HCT116 (cell line): ENCODE measurements at regions not wholly inside any gene's neighbourhood (a gene's known extent, or its start where the extent isn't known, plus 50 kb on each side); places are given as distances from the start of the nearest gene placed in this dataset.

ENCODE experiments used
- ATAC-seq: fragments of 200-7000 bp; cut with Tn5 transposase; 2 replicates; pipeline ENCODE4 v1.9.1; 2020; ENCODE audit warnings: mild to moderate bottlenecking, moderate library complexity
- BruUV-seq: library from RNA; stranded (reverse); fragments of 400-500 nt; replicated peaks from 2 replicates; lab custom pipeline; 2021; lab: Mats Ljungman, UMichigan
- CTCF ChIA-PET: fragments of 300-600 bp; sonication (Branson Sonifier 250); formaldehyde crosslinking; loops from one replicate; lab custom pipeline; 2021; ENCODE audit warnings: antibody characterized with exemption; lab: Charles Lee
- POLR2A ChIA-PET: fragments of 300-600, 350-600 bp; sonication (Branson Sonifier 250); formaldehyde crosslinking; loops from one replicate; lab custom pipeline; 2021; ENCODE audit warnings: antibody characterized with exemption; lab: Charles Lee
- RAD21 ChIA-PET, 2 experiments: fragments of 300-600 bp; sonication (Branson Sonifier 250); formaldehyde crosslinking; loops; one replicate each; lab custom pipeline; 2023; ENCODE audit warnings: low total read pairs in 2 of 2; ENCODE audit not compliant: uncharacterized antibody in 2 of 2, unreplicated experiment in 2 of 2, low non-redundant PET in 1 of 2; lab: Charles Lee
- DNase-seq: peaks from one replicate; pipeline ENCODE4 v3.0.0-alpha.2; 2010; ENCODE audit warnings: low read depth, low spot score
- H2AFZ ChIP-seq: fragments of 200-600 bp; shearing (Covaris generic), sonication (generic); 2 replicates; pipeline ENCODE4 v1.6.1; 2017; ENCODE audit warnings: low read depth, mixed run types, mixed read lengths, antibody characterized with exemption, low read length; ENCODE audit not compliant: poor library complexity, severe bottlenecking
- H3K27ac ChIP-seq: 2 replicates; pipeline ENCODE4 v1.5.1; 2012; ENCODE audit warnings: low read depth, low read length
- H3K27me3 ChIP-seq: fragments of 200-600 bp; sonication (generic); 2 replicates; pipeline ENCODE4 v1.6.1; 2016; ENCODE audit warnings: mixed run types, low read length, mixed read lengths; ENCODE audit not compliant: insufficient read depth
- H3K36me3 ChIP-seq, 2 experiments: fragments of 200-500 bp in 1 of 2; fragments of 200-600 bp in 1 of 2; sonication (Bioruptor generic) in 1 of 2; sonication (generic) in 1 of 2; 2 replicates each; pipeline versions ENCODE4 v1.5.1 to v1.6.1; 2014 to 2016; ENCODE audit warnings: low read length in 2 of 2, inconsistent platforms in 1 of 2, mixed read lengths in 1 of 2, mixed run types in 1 of 2; ENCODE audit not compliant: insufficient read depth in 2 of 2, control insufficient read depth in 1 of 2
- H3K4me1 ChIP-seq, 2 experiments: fragments of 200-600 bp in 1 of 2; sonication (generic) in 1 of 2; 2 replicates each; pipeline versions ENCODE4 v1.5.1 to v1.6.1; 2012 to 2017; ENCODE audit warnings: low read length in 2 of 2, inconsistent platforms in 1 of 2, mild to moderate bottlenecking in 1 of 2, mixed read lengths in 1 of 2, mixed run types in 1 of 2, moderate library complexity in 1 of 2; ENCODE audit not compliant: insufficient read depth in 2 of 2, control insufficient read depth in 1 of 2
- H3K4me2 ChIP-seq: fragments of 200-600 bp; sonication (generic); 2 replicates; pipeline ENCODE4 v1.6.1; 2017; ENCODE audit warnings: mixed run types, low read length, mixed read lengths
- H3K4me3 ChIP-seq, 2 experiments: fragments of 200-600 bp in 1 of 2; sonication (generic) in 1 of 2; replicated peaks in 1 of 2; 2 replicates each; pipeline ENCODE4 v1.5.1; 2011 to 2016; ENCODE audit warnings: low read length in 2 of 2, control low read depth in 1 of 2, low read depth in 1 of 2, mild to moderate bottlenecking in 1 of 2, mixed read lengths in 1 of 2, mixed run types in 1 of 2
- H3K79me2 ChIP-seq: fragments of 200-600 bp; sonication (generic); 2 replicates; pipeline ENCODE4 v1.6.1; 2017; ENCODE audit warnings: mild to moderate bottlenecking, mixed run types, low read length, moderate library complexity, mixed read lengths; ENCODE audit not compliant: insufficient read depth
- H3K9ac ChIP-seq: fragments of 200-600 bp; sonication (generic); 2 replicates; pipeline ENCODE4 v1.6.1; 2016; ENCODE audit warnings: low read length, mixed read lengths
- H3K9me2 ChIP-seq: fragments of 200-600 bp; sonication (generic), shearing (Covaris generic); 2 replicates; pipeline ENCODE4 v1.6.1; 2017; ENCODE audit warnings: mixed run types, mild to moderate bottlenecking, moderate library complexity; ENCODE audit not compliant: insufficient read depth
- H3K9me3 ChIP-seq, 2 experiments: fragments of 200-500 bp in 1 of 2; fragments of 200-600 bp in 1 of 2; sonication (Bioruptor generic) in 1 of 2; sonication (generic) in 1 of 2; 2 replicates each; pipeline ENCODE4 v1.6.1; 2014 to 2017; ENCODE audit warnings: low read length in 2 of 2, mixed read lengths in 2 of 2, inconsistent platforms in 1 of 2, low read depth in 1 of 2, mild to moderate bottlenecking in 1 of 2, mixed run types in 1 of 2, moderate library complexity in 1 of 2; ENCODE audit not compliant: control insufficient read depth in 1 of 2, insufficient read depth in 1 of 2
- H4K20me1 ChIP-seq: fragments of 200-600 bp; sonication (generic), shearing (Covaris generic); 2 replicates; pipeline ENCODE4 v1.6.1; 2017; ENCODE audit warnings: mixed run types, mild to moderate bottlenecking, moderate library complexity; ENCODE audit not compliant: insufficient read depth
- CEBPB ChIP-seq: IDR thresholded peaks from 2 replicates; pipeline ENCODE4 v1.6.1; 2012; ENCODE audit warnings: low read depth
- EGR1 ChIP-seq: IDR thresholded peaks from 2 replicates; pipeline ENCODE4 v1.6.1; 2012; ENCODE audit warnings: low read depth
- ELF1 ChIP-seq: IDR thresholded peaks from 2 replicates; pipeline ENCODE4 v1.6.1; 2012; ENCODE audit warnings: low read depth, borderline replicate concordance
- EZH2phosphoT487 ChIP-seq: fragments of 200-600 bp; IDR thresholded peaks from 2 replicates; pipeline ENCODE4 v1.6.1; 2018; ENCODE audit warnings: antibody characterized with exemption, borderline replicate concordance
- FOSL1 ChIP-seq: IDR thresholded peaks from 2 replicates; pipeline ENCODE4 v1.6.1; 2012; ENCODE audit warnings: low read depth
- JUND ChIP-seq: IDR thresholded peaks from 2 replicates; pipeline ENCODE4 v1.6.1; 2012
- POLR2AphosphoS5 ChIP-seq: IDR thresholded peaks from 2 replicates; pipeline ENCODE4 v1.6.1; 2011; ENCODE audit warnings: mild to moderate bottlenecking, low read depth, low read length, moderate library complexity
- RAD21 ChIP-seq: IDR thresholded peaks from 2 replicates; pipeline ENCODE4 v1.6.1; 2012; ENCODE audit warnings: low read depth, mild to moderate bottlenecking
- SIN3A ChIP-seq: IDR thresholded peaks from 2 replicates; pipeline ENCODE4 v1.6.1; 2012; ENCODE audit warnings: low read depth
- SP1 ChIP-seq: IDR thresholded peaks from 2 replicates; pipeline ENCODE4 v1.6.1; 2012; ENCODE audit warnings: low read depth
- TCF7L2 ChIP-seq: IDR thresholded peaks from 2 replicates; pipeline ENCODE4 v1.7.0; 2011; ENCODE audit warnings: borderline replicate concordance, inconsistent platforms; ENCODE audit not compliant: insufficient read depth, insufficient read length; ENCODE audit errors: extremely low read depth
- YY1 ChIP-seq: IDR thresholded peaks from 2 replicates; pipeline ENCODE4 v1.6.1; 2011; ENCODE audit warnings: low read length, low read depth, moderate library complexity, mild to moderate bottlenecking; ENCODE audit not compliant: insufficient replicate concordance; ENCODE audit errors: extremely low read depth
- ZFX ChIP-seq: fragments of 450-650 bp; IDR thresholded peaks from 2 replicates; pipeline ENCODE4 v1.6.1; 2017
- ZNF274 ChIP-seq: fragments of 200-500 bp; sonication (Bioruptor generic); IDR thresholded peaks from 2 replicates; pipeline ENCODE4 v1.6.1; 2014; ENCODE audit warnings: mild to moderate bottlenecking, low read depth, low read length, inconsistent platforms
- intact Hi-C: fragments of 100-400 bp; cut with micrococcal nuclease; formaldehyde crosslinking; loops from 2 replicates; pipeline ENCODE4 v1.10.0; 2022
- TF ChIP-seq, protein P1 (sequence below), 3 experiments: fragments of 200-600 bp in 1 of 3; sonication (generic) in 1 of 3; IDR thresholded peaks in 2 of 3; conservative IDR thresholded peaks in 1 of 3; 2 replicates each; pipeline ENCODE4 v1.5.1; 2012 to 2017; ENCODE audit warnings: low read depth in 2 of 3, low read length in 2 of 3, antibody characterized with exemption in 1 of 3, borderline replicate concordance in 1 of 3, control low read depth in 1 of 3, mild to moderate bottlenecking in 1 of 3, mixed read lengths in 1 of 3, mixed run types in 1 of 3, moderate library complexity in 1 of 3; ENCODE audit not compliant: insufficient read depth in 1 of 3
- TF ChIP-seq, protein P2 (sequence below): IDR thresholded peaks from 2 replicates; pipeline ENCODE4 v1.6.1; 2012
- TF ChIP-seq, protein P3 (sequence below): IDR thresholded peaks from 2 replicates; pipeline ENCODE4 v1.6.1; 2012
- TF ChIP-seq, protein P4 (sequence below): IDR thresholded peaks from 2 replicates; pipeline ENCODE4 v1.6.1; 2011; ENCODE audit warnings: mild to moderate bottlenecking, low read length, moderate library complexity; ENCODE audit not compliant: insufficient replicate concordance; ENCODE audit errors: extremely low read depth
- TF ChIP-seq, protein P5 (sequence below): IDR thresholded peaks from 2 replicates; pipeline ENCODE4 v1.6.1; 2012; ENCODE audit warnings: low read depth

DNA sequence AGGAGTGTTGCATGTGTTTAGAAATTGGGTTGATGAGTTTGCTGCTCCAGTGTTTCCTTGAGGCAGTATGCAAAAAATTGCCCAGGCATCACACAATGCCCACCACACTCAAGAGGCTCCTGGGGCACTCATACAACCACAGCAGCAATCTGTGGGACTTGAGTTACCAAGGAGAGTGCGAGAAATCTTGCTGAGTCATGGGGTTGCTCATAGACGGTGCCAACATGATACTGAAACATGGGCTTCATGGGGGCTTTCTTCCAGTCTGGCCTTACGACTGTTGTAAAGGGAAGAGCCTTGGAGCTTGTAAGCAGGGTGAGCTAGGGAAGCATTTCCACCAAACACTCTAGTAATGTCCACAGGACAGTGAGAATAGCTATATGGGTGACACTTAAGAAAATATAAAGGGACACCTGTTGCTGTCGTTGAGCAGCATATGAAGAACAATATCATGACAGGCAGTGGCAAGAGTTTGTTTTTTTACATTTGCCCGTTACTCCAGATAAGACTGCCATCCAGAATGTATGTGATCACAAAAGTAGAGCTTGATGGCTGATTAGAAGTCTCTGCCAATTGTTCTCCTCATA lies 1237.4 kb downstream of the UQCRFS1 start:
- Histone ChIP-seq H3K4me1 (no peaks in the 10 kb centered on the region), H3K79me2 (no peaks in the 10 kb centered on the region), H3K9me3 (peaks cover 5 to 20% of the 10 kb centered on the region in 2 experiments; a peak in 2 of 4 replicates), H3K27ac (no peak overlapping the region), H3K4me3 (no peak overlapping the region)
- BruUV-seq: no TSS peak
- DNase-seq: no peak
- no peak for TF ChIP-seq SP1
- TF ChIP-seq EGR1: no peak
- TF ChIP-seq POLR2AphosphoS5: no peak
- TF ChIP-seq EZH2phosphoT487: no peak
- TF ChIP-seq, protein P1, sequence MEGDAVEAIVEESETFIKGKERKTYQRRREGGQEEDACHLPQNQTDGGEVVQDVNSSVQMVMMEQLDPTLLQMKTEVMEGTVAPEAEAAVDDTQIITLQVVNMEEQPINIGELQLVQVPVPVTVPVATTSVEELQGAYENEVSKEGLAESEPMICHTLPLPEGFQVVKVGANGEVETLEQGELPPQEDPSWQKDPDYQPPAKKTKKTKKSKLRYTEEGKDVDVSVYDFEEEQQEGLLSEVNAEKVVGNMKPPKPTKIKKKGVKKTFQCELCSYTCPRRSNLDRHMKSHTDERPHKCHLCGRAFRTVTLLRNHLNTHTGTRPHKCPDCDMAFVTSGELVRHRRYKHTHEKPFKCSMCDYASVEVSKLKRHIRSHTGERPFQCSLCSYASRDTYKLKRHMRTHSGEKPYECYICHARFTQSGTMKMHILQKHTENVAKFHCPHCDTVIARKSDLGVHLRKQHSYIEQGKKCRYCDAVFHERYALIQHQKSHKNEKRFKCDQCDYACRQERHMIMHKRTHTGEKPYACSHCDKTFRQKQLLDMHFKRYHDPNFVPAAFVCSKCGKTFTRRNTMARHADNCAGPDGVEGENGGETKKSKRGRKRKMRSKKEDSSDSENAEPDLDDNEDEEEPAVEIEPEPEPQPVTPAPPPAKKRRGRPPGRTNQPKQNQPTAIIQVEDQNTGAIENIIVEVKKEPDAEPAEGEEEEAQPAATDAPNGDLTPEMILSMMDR (IDR thresholded peaks at IDR 0.05 in 2 of 3, conservative IDR thresholded peaks at IDR 0.05 in 1 of 3; ENCODE audit: borderline replicate concordance in 1 of 3, insufficient read depth in 1 of 3, low read depth in 2 of 3, low read length in 2 of 3): no peak
- no peak for TF ChIP-seq SIN3A
- no peak for TF ChIP-seq CEBPB
- TF ChIP-seq FOSL1: no peak
- TF ChIP-seq, protein P2, sequence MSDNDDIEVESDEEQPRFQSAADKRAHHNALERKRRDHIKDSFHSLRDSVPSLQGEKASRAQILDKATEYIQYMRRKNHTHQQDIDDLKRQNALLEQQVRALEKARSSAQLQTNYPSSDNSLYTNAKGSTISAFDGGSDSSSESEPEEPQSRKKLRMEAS: no peak
- no peak for TF ChIP-seq YY1
- no peak for TF ChIP-seq TCF7L2
- TF ChIP-seq ELF1: no peak
- no peak for TF ChIP-seq ZNF274
- TF ChIP-seq, protein P3, sequence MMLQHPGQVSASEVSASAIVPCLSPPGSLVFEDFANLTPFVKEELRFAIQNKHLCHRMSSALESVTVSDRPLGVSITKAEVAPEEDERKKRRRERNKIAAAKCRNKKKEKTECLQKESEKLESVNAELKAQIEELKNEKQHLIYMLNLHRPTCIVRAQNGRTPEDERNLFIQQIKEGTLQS: no peak
- no peak for TF ChIP-seq ZFX
- TF ChIP-seq JUND: no peak
- TF ChIP-seq RAD21: no peak
- TF ChIP-seq, protein P4, sequence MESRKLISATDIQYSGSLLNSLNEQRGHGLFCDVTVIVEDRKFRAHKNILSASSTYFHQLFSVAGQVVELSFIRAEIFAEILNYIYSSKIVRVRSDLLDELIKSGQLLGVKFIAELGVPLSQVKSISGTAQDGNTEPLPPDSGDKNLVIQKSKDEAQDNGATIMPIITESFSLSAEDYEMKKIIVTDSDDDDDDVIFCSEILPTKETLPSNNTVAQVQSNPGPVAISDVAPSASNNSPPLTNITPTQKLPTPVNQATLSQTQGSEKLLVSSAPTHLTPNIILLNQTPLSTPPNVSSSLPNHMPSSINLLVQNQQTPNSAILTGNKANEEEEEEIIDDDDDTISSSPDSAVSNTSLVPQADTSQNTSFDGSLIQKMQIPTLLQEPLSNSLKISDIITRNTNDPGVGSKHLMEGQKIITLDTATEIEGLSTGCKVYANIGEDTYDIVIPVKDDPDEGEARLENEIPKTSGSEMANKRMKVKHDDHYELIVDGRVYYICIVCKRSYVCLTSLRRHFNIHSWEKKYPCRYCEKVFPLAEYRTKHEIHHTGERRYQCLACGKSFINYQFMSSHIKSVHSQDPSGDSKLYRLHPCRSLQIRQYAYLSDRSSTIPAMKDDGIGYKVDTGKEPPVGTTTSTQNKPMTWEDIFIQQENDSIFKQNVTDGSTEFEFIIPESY: no peak
- TF ChIP-seq, protein P5, sequence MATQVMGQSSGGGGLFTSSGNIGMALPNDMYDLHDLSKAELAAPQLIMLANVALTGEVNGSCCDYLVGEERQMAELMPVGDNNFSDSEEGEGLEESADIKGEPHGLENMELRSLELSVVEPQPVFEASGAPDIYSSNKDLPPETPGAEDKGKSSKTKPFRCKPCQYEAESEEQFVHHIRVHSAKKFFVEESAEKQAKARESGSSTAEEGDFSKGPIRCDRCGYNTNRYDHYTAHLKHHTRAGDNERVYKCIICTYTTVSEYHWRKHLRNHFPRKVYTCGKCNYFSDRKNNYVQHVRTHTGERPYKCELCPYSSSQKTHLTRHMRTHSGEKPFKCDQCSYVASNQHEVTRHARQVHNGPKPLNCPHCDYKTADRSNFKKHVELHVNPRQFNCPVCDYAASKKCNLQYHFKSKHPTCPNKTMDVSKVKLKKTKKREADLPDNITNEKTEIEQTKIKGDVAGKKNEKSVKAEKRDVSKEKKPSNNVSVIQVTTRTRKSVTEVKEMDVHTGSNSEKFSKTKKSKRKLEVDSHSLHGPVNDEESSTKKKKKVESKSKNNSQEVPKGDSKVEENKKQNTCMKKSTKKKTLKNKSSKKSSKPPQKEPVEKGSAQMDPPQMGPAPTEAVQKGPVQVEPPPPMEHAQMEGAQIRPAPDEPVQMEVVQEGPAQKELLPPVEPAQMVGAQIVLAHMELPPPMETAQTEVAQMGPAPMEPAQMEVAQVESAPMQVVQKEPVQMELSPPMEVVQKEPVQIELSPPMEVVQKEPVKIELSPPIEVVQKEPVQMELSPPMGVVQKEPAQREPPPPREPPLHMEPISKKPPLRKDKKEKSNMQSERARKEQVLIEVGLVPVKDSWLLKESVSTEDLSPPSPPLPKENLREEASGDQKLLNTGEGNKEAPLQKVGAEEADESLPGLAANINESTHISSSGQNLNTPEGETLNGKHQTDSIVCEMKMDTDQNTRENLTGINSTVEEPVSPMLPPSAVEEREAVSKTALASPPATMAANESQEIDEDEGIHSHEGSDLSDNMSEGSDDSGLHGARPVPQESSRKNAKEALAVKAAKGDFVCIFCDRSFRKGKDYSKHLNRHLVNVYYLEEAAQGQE: no peak
- TF ChIP-seq, all 23 proteins: peak for 0
- no peak for ATAC-seq
- ChIA-PET CTCF (no interaction called here), RAD21 (no interaction called here), POLR2A (no interaction called here)
- intact Hi-C loops: loop anchor here (2.0 kb wide), 1 partner anchor 903 kb away; no protein-coding TSS in a partner anchor
- Histone ChIP-seq H3K27me3 (no peaks in the 10 kb centered on the region), H3K36me3 (no peaks in the 10 kb centered on the region), H4K20me1 (no peaks in the 10 kb centered on the region), H2AFZ (no peak overlapping the region), H3K9ac (no peak overlapping the region), H3K9me2 (no peaks in the 10 kb centered on the region), H3K4me2 (no peak overlapping the region)
